PC-9 (cell line): ENCODE measurements at regions not wholly inside any gene's neighbourhood (a gene's known extent, or its start where the extent isn't known, plus 50 kb on each side); places are given as distances from the start of the nearest gene placed in this dataset.

Experiments used
- CTCF ChIP-seq: fragments of 200-600 bp; sonication (generic); conservative IDR thresholded peaks from 2 replicates; pipeline ENCODE4 v1.6.1; 2017; ENCODE audit warnings: mixed run types, antibody characterized with exemption, mild to moderate bottlenecking, moderate library complexity
- EZH2 ChIP-seq: fragments of 200-600 bp; sonication (generic); IDR thresholded peaks from 2 replicates; pipeline ENCODE4 v1.8.0; 2017; ENCODE audit warnings: antibody characterized with exemption, low read depth

- TF ChIP-seq CTCF (no peak), EZH2 (no peak)
Measured at GRCh38 chr15:95281470-95281869, 1049.0 kb upstream of the NR2F2 start.
